Liver (tissue), 8 donors: ENCODE measurements at regions not wholly inside any gene's neighbourhood (a gene's known extent, or its start where the extent isn't known, plus 50 kb on each side); places are given as distances from the start of the nearest gene placed in this dataset.

ENCODE experiments used
- DNase-seq: peaks from one replicate; pipeline ENCODE4 v3.0.0-alpha.2; 2017; ENCODE audit warnings: low spot score
- H3K27ac ChIP-seq, 2 donors: one replicate each; pipeline ENCODE4 v1.7.0; 2013; ENCODE audit warnings: inconsistent platforms in 2 of 2, low read length in 2 of 2, control low read depth in 1 of 2, low read depth in 1 of 2, mild to moderate bottlenecking in 1 of 2
- H3K27me3 ChIP-seq, 4 donors: one replicate each; pipeline versions ENCODE4 v1.6.1 to v1.7.0; 2013; ENCODE audit warnings: low read length in 3 of 4, inconsistent platforms in 1 of 4, mild to moderate bottlenecking in 1 of 4, moderate library complexity in 1 of 4; ENCODE audit not compliant: control insufficient read depth in 4 of 4, insufficient read depth in 4 of 4
- H3K36me3 ChIP-seq, 4 donors: one replicate each; pipeline versions ENCODE4 v1.6.1 to v1.7.0; 2013; ENCODE audit warnings: low read length in 3 of 4, mild to moderate bottlenecking in 3 of 4, low read depth in 1 of 4, moderate library complexity in 1 of 4; ENCODE audit not compliant: control insufficient read depth in 4 of 4, insufficient read depth in 3 of 4
- H3K4me1 ChIP-seq, 4 donors: one replicate each; pipeline versions ENCODE4 v1.6.1 to v1.7.0; 2013; ENCODE audit warnings: low read length in 3 of 4, mild to moderate bottlenecking in 3 of 4, moderate library complexity in 1 of 4; ENCODE audit not compliant: control insufficient read depth in 4 of 4, insufficient read depth in 4 of 4
- H3K4me3 ChIP-seq, 3 donors: one replicate each; pipeline versions ENCODE4 v1.6.1 to v1.7.0; 2013; ENCODE audit warnings: low read length in 3 of 3, control low read depth in 1 of 3, low read depth in 1 of 3, mild to moderate bottlenecking in 1 of 3
- H3K9ac ChIP-seq, 2 donors: one replicate each; pipeline ENCODE4 v1.7.0; 2013; ENCODE audit warnings: low read length in 2 of 2, mild to moderate bottlenecking in 2 of 2, moderate library complexity in 2 of 2, control low read depth in 1 of 2, low read depth in 1 of 2
- H3K9me3 ChIP-seq, 4 donors: one replicate each; pipeline versions ENCODE4 v1.6.1 to v1.7.0; 2013; ENCODE audit warnings: low read length in 3 of 4; ENCODE audit not compliant: control insufficient read depth in 4 of 4
- EGR1 ChIP-seq, 2 donors: IDR thresholded peaks; 2 replicates each; pipeline ENCODE4 v1.6.1; 2016 to 2018; ENCODE audit warnings: antibody characterized with exemption in 2 of 2, low read depth in 2 of 2
- FOXA1 ChIP-seq: IDR thresholded peaks from 2 replicates; pipeline ENCODE4 v1.6.1; 2016; ENCODE audit warnings: antibody characterized with exemption
- FOXA2 ChIP-seq: IDR thresholded peaks from 2 replicates; pipeline ENCODE4 v1.6.1; 2016; ENCODE audit warnings: antibody characterized with exemption
- GABPA ChIP-seq, 2 donors: IDR thresholded peaks in 1 of 2; conservative IDR thresholded peaks in 1 of 2; 2 replicates each; pipeline ENCODE4 v1.6.1; 2016; ENCODE audit warnings: antibody characterized with exemption in 2 of 2, mild to moderate bottlenecking in 1 of 2, moderate library complexity in 1 of 2
- HNF4A ChIP-seq, 2 donors: conservative IDR thresholded peaks; 2 replicates each; pipeline ENCODE4 v1.6.1; 2016; ENCODE audit warnings: antibody characterized with exemption in 2 of 2, mild to moderate bottlenecking in 2 of 2
- HNF4G ChIP-seq: IDR thresholded peaks from 2 replicates; pipeline ENCODE4 v1.6.1; 2016; ENCODE audit warnings: antibody characterized with exemption
- JUND ChIP-seq, 2 donors: IDR thresholded peaks; 2 replicates each; pipeline ENCODE4 v1.6.1; 2016; ENCODE audit warnings: antibody characterized with exemption in 2 of 2
- MAX ChIP-seq: IDR thresholded peaks from 2 replicates; pipeline ENCODE4 v1.6.1; 2016; ENCODE audit warnings: antibody characterized with exemption
- NR2F2 ChIP-seq: IDR thresholded peaks from 2 replicates; pipeline ENCODE4 v1.6.1; 2016; ENCODE audit warnings: antibody characterized with exemption
- RAD21 ChIP-seq, 2 donors: IDR thresholded peaks; 2 replicates each; pipeline ENCODE4 v1.6.1; 2016; ENCODE audit warnings: antibody characterized with exemption in 2 of 2, mild to moderate bottlenecking in 2 of 2
- REST ChIP-seq: IDR thresholded peaks from 2 replicates; pipeline ENCODE4 v1.6.1; 2016; ENCODE audit warnings: antibody characterized with exemption, mild to moderate bottlenecking
- RXRA ChIP-seq, 2 donors: IDR thresholded peaks; 2 replicates each; pipeline ENCODE4 v1.6.1; 2017 to 2018; ENCODE audit warnings: antibody characterized with exemption in 2 of 2, mild to moderate bottlenecking in 1 of 2
- SP1 ChIP-seq: IDR thresholded peaks from 2 replicates; pipeline ENCODE4 v1.6.1; 2018; ENCODE audit warnings: antibody characterized with exemption, mild to moderate bottlenecking
- TAF1 ChIP-seq: conservative IDR thresholded peaks from 2 replicates; pipeline ENCODE4 v1.6.1; 2016; ENCODE audit warnings: antibody characterized with exemption, mild to moderate bottlenecking
- YY1 ChIP-seq: IDR thresholded peaks from 2 replicates; pipeline ENCODE4 v1.6.1; 2016; ENCODE audit warnings: antibody characterized with exemption, mild to moderate bottlenecking
- WGBS: extraction: QIAGEN DNeasy Blood & Tissue Kit; methylation state at CpG from one replicate; pipeline ENCODE4 v1.1.7; 2013; 5-methylcytosine and 5-hydroxymethylcytosine counted together
- TF ChIP-seq, protein P1 (sequence below): IDR thresholded peaks from 2 replicates; pipeline ENCODE4 v1.6.1; 2016; ENCODE audit warnings: antibody characterized with exemption
- TF ChIP-seq, protein P2 (sequence below): fragments of 150-350 bp; IDR thresholded peaks from 2 replicates; pipeline ENCODE4 v1.5.1; 2017; ENCODE audit warnings: improper control_type of control experiment, low read depth, low read length; ENCODE audit not compliant: missing input control
- TF ChIP-seq, protein P3 (sequence below): IDR thresholded peaks from 2 replicates; pipeline ENCODE4 v1.6.1; 2016; ENCODE audit warnings: antibody characterized with exemption
- donor health status: healthy.
- donor health status: healthy.
- donor health status: healthy.
- donor health status: healthy.
- donor health status: healthy.

DNA sequence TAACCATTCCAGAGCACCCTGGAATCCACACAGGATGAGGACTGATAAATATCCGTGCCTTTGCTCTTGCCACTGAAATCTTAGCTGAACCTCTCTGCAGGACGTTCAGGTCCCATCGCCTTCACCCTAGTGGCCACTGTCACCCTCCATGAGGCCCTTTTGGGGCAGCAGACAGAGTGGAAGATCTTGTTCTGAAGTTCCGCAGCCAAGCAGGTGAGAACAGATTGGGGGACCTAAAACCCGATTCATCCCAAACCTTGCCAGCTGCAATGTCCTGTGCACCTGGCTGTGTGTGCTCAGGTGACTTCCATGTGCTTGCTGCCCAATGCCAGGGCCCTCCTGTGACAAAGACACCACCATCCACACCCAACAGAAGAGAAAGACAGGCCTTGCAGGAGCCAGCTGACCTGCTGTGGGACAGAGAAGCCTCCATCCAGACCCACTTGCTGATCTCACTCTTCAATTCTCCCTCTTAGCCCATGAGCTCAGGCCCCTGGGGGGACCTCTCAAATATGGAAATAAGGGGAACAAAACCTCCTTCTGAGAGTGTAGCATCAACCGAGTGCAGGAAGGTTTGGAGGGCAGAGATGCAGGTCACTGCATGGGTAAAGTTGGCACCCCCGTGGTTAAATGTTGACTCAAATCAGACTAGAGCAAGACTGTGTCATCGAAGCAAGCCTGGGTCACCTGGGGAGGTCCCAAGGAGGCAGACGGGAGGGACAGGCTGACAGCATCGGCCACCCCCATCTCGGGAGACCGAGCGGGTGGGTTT, 308.7 kb upstream of the DIO3 start:
- Histone ChIP-seq H3K27me3 (no peaks in the 10 kb centered on the region), H3K4me3 (no peak overlapping the region), H3K9me3 (no peaks in the 10 kb centered on the region), H3K27ac (no peak overlapping the region), H3K36me3 (no peaks in the 10 kb centered on the region), H3K4me1 (no peaks in the 10 kb centered on the region), H3K9ac (no peak overlapping the region)
- no peak for DNase-seq
- WGBS, result 76% methylated on average over 13 of the region's 13 CpGs
- TF ChIP-seq EGR1 (IDR thresholded peaks at IDR 0.05; ENCODE audit: low read depth in 2 of 2) (no peak), SP1 (no peak), JUND (IDR thresholded peaks at IDR 0.05) (no peak), GABPA (IDR thresholded peaks at IDR 0.05 in 1 of 2, conservative IDR thresholded peaks at IDR 0.05 in 1 of 2) (no peak), TAF1 (no peak), RXRA (IDR thresholded peaks at IDR 0.05) (no peak), FOXA1 (no peak), YY1 (no peak), MAX (no peak), RAD21 (IDR thresholded peaks at IDR 0.05) (no peak), HNF4G (no peak)
- TF ChIP-seq, protein P1, sequence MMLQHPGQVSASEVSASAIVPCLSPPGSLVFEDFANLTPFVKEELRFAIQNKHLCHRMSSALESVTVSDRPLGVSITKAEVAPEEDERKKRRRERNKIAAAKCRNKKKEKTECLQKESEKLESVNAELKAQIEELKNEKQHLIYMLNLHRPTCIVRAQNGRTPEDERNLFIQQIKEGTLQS, result no peak
- TF ChIP-seq, protein P2, sequence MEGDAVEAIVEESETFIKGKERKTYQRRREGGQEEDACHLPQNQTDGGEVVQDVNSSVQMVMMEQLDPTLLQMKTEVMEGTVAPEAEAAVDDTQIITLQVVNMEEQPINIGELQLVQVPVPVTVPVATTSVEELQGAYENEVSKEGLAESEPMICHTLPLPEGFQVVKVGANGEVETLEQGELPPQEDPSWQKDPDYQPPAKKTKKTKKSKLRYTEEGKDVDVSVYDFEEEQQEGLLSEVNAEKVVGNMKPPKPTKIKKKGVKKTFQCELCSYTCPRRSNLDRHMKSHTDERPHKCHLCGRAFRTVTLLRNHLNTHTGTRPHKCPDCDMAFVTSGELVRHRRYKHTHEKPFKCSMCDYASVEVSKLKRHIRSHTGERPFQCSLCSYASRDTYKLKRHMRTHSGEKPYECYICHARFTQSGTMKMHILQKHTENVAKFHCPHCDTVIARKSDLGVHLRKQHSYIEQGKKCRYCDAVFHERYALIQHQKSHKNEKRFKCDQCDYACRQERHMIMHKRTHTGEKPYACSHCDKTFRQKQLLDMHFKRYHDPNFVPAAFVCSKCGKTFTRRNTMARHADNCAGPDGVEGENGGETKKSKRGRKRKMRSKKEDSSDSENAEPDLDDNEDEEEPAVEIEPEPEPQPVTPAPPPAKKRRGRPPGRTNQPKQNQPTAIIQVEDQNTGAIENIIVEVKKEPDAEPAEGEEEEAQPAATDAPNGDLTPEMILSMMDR, result no peak
- TF ChIP-seq, protein P3, sequence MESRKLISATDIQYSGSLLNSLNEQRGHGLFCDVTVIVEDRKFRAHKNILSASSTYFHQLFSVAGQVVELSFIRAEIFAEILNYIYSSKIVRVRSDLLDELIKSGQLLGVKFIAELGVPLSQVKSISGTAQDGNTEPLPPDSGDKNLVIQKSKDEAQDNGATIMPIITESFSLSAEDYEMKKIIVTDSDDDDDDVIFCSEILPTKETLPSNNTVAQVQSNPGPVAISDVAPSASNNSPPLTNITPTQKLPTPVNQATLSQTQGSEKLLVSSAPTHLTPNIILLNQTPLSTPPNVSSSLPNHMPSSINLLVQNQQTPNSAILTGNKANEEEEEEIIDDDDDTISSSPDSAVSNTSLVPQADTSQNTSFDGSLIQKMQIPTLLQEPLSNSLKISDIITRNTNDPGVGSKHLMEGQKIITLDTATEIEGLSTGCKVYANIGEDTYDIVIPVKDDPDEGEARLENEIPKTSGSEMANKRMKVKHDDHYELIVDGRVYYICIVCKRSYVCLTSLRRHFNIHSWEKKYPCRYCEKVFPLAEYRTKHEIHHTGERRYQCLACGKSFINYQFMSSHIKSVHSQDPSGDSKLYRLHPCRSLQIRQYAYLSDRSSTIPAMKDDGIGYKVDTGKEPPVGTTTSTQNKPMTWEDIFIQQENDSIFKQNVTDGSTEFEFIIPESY, result no peak

DNA sequence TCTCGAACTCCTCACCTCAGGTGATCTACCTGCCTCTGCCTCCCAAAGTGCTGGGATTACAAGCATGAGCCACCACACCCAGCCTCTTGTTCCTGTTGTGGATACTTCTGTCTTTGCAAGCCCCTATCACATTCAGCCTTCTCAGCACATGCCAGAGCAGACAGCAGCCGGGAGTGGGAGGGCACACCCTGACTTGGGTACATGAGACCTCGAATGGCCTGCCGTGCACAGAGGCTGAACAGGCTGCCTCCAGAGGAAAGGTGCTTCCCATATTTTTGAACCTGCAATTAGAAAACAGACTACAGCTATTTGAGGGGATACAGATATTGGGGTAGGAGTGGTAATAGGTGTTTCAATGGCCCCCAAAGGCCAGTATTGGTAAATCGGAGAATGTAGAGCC, 307.3 kb upstream of the DIO3 start:
- Histone ChIP-seq H3K27ac (no peak overlapping the region), H3K9ac (no peak overlapping the region), H3K36me3 (no peaks in the 10 kb centered on the region), H3K4me1 (no peaks in the 10 kb centered on the region), H3K4me3 (no peak overlapping the region), H3K27me3 (no peaks in the 10 kb centered on the region), H3K9me3 (no peaks in the 10 kb centered on the region)
- 85% methylated on average over 5 of the region's 5 CpGs for WGBS
- TF ChIP-seq RAD21 (IDR thresholded peaks at IDR 0.05) (no peak), EGR1 (IDR thresholded peaks at IDR 0.05; ENCODE audit: low read depth in 2 of 2) (no peak), TAF1 (no peak), SP1 (no peak), REST (no peak), HNF4G (no peak), YY1 (no peak), GABPA (IDR thresholded peaks at IDR 0.05 in 1 of 2, conservative IDR thresholded peaks at IDR 0.05 in 1 of 2) (no peak), NR2F2 (no peak), MAX (no peak), HNF4A (conservative IDR thresholded peaks at IDR 0.05) (no peak), RXRA (IDR thresholded peaks at IDR 0.05) (no peak), FOXA2 (no peak), JUND (IDR thresholded peaks at IDR 0.05) (no peak), FOXA1 (no peak)
- TF ChIP-seq, protein P1, result no peak
- TF ChIP-seq, protein P2, result no peak
- DNase-seq, result no peak
